ENCODE measurements at regions not wholly inside any gene's neighbourhood (a gene's known extent, or its start where the extent isn't known, plus 50 kb on each side); places are given as distances from the start of the nearest gene placed in this dataset.

DNA sequence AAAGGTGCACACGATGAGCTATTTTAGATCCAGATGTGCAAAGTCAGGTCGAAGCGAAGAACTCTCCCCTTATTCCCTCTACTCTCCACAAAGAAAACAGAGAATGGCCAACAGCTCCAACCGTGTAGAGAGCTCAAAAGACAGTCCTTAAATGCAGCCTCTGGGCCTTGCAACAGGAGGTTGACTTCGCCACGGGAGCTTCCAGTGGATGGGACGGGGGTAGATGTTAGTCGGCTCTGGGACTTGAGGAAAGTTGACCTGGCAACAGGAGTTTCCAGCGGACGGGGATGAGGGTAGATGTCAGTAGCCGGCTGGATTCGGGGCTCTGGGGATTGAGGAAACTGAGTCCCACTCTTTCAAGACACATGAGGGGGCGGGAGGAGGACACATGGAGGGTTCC is 450.4 kb downstream of the BRD1 start:
- TF ChIP-seq, protein P1, sequence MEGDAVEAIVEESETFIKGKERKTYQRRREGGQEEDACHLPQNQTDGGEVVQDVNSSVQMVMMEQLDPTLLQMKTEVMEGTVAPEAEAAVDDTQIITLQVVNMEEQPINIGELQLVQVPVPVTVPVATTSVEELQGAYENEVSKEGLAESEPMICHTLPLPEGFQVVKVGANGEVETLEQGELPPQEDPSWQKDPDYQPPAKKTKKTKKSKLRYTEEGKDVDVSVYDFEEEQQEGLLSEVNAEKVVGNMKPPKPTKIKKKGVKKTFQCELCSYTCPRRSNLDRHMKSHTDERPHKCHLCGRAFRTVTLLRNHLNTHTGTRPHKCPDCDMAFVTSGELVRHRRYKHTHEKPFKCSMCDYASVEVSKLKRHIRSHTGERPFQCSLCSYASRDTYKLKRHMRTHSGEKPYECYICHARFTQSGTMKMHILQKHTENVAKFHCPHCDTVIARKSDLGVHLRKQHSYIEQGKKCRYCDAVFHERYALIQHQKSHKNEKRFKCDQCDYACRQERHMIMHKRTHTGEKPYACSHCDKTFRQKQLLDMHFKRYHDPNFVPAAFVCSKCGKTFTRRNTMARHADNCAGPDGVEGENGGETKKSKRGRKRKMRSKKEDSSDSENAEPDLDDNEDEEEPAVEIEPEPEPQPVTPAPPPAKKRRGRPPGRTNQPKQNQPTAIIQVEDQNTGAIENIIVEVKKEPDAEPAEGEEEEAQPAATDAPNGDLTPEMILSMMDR (IDR thresholded peaks at IDR 0.05): no peak
- TF ChIP-seq ZFX (IDR thresholded peaks at IDR 0.05; ENCODE audit: borderline replicate concordance): no peak
